Spleen (tissue), 11 donors: ENCODE measurements at regions not wholly inside any gene's neighbourhood (a gene's known extent, or its start where the extent isn't known, plus 50 kb on each side); places are given as distances from the start of the nearest gene placed in this dataset.

Experiments
- DNase-seq: peaks from one replicate; pipeline ENCODE4 v3.0.0-alpha.2; 2020
- H3K27ac ChIP-seq, 8 donors: fragments of 200-600 bp; sonication (generic) in 7 of 8; 1 replicate in 4 of 8; 2 replicates in 4 of 8; pipeline versions ENCODE4 v1.5.0 to v1.8.0; 2016 to 2021; ENCODE audit warnings: inconsistent platforms in 4 of 8, mild to moderate bottlenecking in 4 of 8, moderate library complexity in 1 of 8
- H3K27me3 ChIP-seq, 7 donors: fragments of 200-600 bp; sonication (generic) in 6 of 7; replicated peaks in 1 of 7; 1 replicate in 4 of 7; 2 replicates in 3 of 7; pipeline versions ENCODE4 v1.5.0 to v1.8.0; 2016 to 2021; ENCODE audit warnings: inconsistent platforms in 3 of 7, mild to moderate bottlenecking in 1 of 7
- H3K36me3 ChIP-seq, 6 donors: fragments of 200-600 bp; sonication (generic) in 5 of 6; 1 replicate in 4 of 6; 2 replicates in 2 of 6; pipeline versions ENCODE4 v1.5.0 to v1.8.0; 2016 to 2021; ENCODE audit warnings: inconsistent platforms in 2 of 6
- H3K4me1 ChIP-seq, 6 donors: fragments of 200-600 bp; sonication (generic) in 5 of 6; 1 replicate in 3 of 6; 2 replicates in 3 of 6; pipeline versions ENCODE4 v1.5.0 to v1.8.0; 2016 to 2021; ENCODE audit warnings: inconsistent platforms in 3 of 6
- H3K4me3 ChIP-seq, 8 donors: fragments of 200-600 bp; sonication (generic) in 7 of 8; 1 replicate in 4 of 8; 2 replicates in 4 of 8; pipeline versions ENCODE4 v1.5.0 to v1.8.0; 2016 to 2021; ENCODE audit warnings: inconsistent platforms in 4 of 8, mild to moderate bottlenecking in 4 of 8, moderate library complexity in 2 of 8
- H3K9me3 ChIP-seq, 8 donors: fragments of 200-600 bp; sonication (generic) in 7 of 8; 1 replicate in 4 of 8; 2 replicates in 4 of 8; pipeline versions ENCODE4 v1.5.0 to v1.8.0; 2016 to 2021; ENCODE audit warnings: inconsistent platforms in 4 of 8
- CTCF ChIP-seq, 11 experiments: fragments of 200-600 bp in 7 of 11; fragments of 450-650 bp in 4 of 11; sonication (generic) in 4 of 11; IDR thresholded peaks in 8 of 11; conservative IDR thresholded peaks in 3 of 11; 1 replicate in 7 of 11; 2 replicates in 4 of 11; pipeline versions ENCODE4 v1.4.0 to v1.8.0; 2016 to 2021; ENCODE audit warnings: antibody characterized with exemption in 11 of 11, inconsistent platforms in 4 of 11, mild to moderate bottlenecking in 1 of 11
- POLR2A ChIP-seq, 3 donors: fragments of 450-650 bp; IDR thresholded peaks; one replicate each; pipeline ENCODE4 v1.5.1; 2017; ENCODE audit warnings: antibody characterized with exemption in 3 of 3, mild to moderate bottlenecking in 1 of 3
- POLR2AphosphoS5 ChIP-seq, 3 donors: sonication (generic); formaldehyde crosslinking; IDR thresholded peaks; one replicate each; pipeline ENCODE4 v1.5.1; 2017; ENCODE audit warnings: antibody characterized with exemption in 3 of 3
- WGBS, 5 donors: extraction: QIAGEN DNeasy Blood & Tissue Kit in 3 of 5; methylation state at CpG; one replicate each; pipeline versions ENCODE4 v1.1.5 to v1.1.7; 2013 to 2018; 5-methylcytosine and 5-hydroxymethylcytosine counted together
- intact Hi-C: fragments of 100-400 bp; cut with DNase I; formaldehyde crosslinking; loops from one replicate; pipeline ENCODE4 v1.15.0; 2023; ENCODE audit warnings: low total_unique reads
- donor health status: healthy with polysubstance abuse.
- donor health status: DM: no; HTN: no; CAD: no; lungs with moderate emphysema.
- donor health status: DM: no; HTN: no; CAD: no.
- donor health status: Bipolar disorder and iron deficiency.
- donor health status: healthy.
- donor health status: DM: no; HTN: no; CAD: no.
- donor health status: DM: yes; HTN: yes; CAD: no.

GRCh38 chr5:107325866-107326265 is 344.9 kb downstream of the EFNA5 start:
- intact Hi-C loops = no loop called here
- Histone ChIP-seq H3K36me3 (no peaks in the 10 kb centered on the region), H3K27ac (no peak overlapping the region), H3K9me3 (no peaks in the 10 kb centered on the region), H3K27me3 (no peaks in the 10 kb centered on the region), H3K4me1 (no peaks in the 10 kb centered on the region), H3K4me3 (no peak overlapping the region)
- no peak for DNase-seq
- TF ChIP-seq CTCF (IDR thresholded peaks at IDR 0.05 in 8 of 11, conservative IDR thresholded peaks at IDR 0.05 in 3 of 11) (no peak), POLR2AphosphoS5 (IDR thresholded peaks at IDR 0.05) (no peak), POLR2A (IDR thresholded peaks at IDR 0.05) (no peak)
- WGBS, 5 donors = 84 to 96% (median 92%) methylated on average over 4 of the region's 4 CpGs

- H3K9me3 ChIP-seq = no peaks in the 10 kb centered on the region
- H3K27ac ChIP-seq = no peak overlapping the region
- H3K36me3 ChIP-seq = no peaks in the 10 kb centered on the region
- TF ChIP-seq POLR2AphosphoS5 (IDR thresholded peaks at IDR 0.05) (no peak), CTCF (IDR thresholded peaks at IDR 0.05 in 8 of 11, conservative IDR thresholded peaks at IDR 0.05 in 3 of 11) (no peak), POLR2A (IDR thresholded peaks at IDR 0.05) (no peak)
- DNase-seq = no peak
- H3K4me3 ChIP-seq = no peak overlapping the region
- no peaks in the 10 kb centered on the region for H3K4me1 ChIP-seq
- intact Hi-C loops = no loop called here
- no peaks in the 10 kb centered on the region for H3K27me3 ChIP-seq
Observed at GRCh38 chr5:107324809-107325208, 345.9 kb downstream of the EFNA5 start.

- no peaks in the 10 kb centered on the region for H3K4me1 ChIP-seq
- H3K36me3 ChIP-seq = no peaks in the 10 kb centered on the region
- H3K4me3 ChIP-seq = no peak overlapping the region
- no peak for DNase-seq
- no peaks in the 10 kb centered on the region for H3K27me3 ChIP-seq
- TF ChIP-seq POLR2A (IDR thresholded peaks at IDR 0.05) (no peak), CTCF (IDR thresholded peaks at IDR 0.05 in 8 of 11, conservative IDR thresholded peaks at IDR 0.05 in 3 of 11) (no peak), POLR2AphosphoS5 (IDR thresholded peaks at IDR 0.05) (no peak)
- 72 to 89% (median 86%) methylated on average over 1 of the region's 1 CpG for WGBS, 5 donors
- H3K9me3 ChIP-seq = no peaks in the 10 kb centered on the region
- intact Hi-C loops = no loop called here
- no peak overlapping the region for H3K27ac ChIP-seq
Observed at GRCh38 chr5:107324071-107324470, 346.7 kb downstream of the EFNA5 start.

GRCh38 chr5:107323536-107323935 is 347.2 kb downstream of the EFNA5 start:
- 82 to 88% (median 85%) methylated on average over 6 of the region's 6 CpGs for WGBS, 5 donors
- Histone ChIP-seq H3K9me3 (no peaks in the 10 kb centered on the region), H3K36me3 (no peaks in the 10 kb centered on the region), H3K27ac (no peak overlapping the region), H3K27me3 (no peaks in the 10 kb centered on the region), H3K4me1 (no peaks in the 10 kb centered on the region), H3K4me3 (no peak overlapping the region)
- DNase-seq = no peak
- intact Hi-C loops = no loop called here
- TF ChIP-seq POLR2A (IDR thresholded peaks at IDR 0.05) (no peak), CTCF (IDR thresholded peaks at IDR 0.05 in 8 of 11, conservative IDR thresholded peaks at IDR 0.05 in 3 of 11) (no peak), POLR2AphosphoS5 (IDR thresholded peaks at IDR 0.05) (no peak)
